ENCODE measurements at regions not wholly inside any gene's neighbourhood (a gene's known extent, or its start where the extent isn't known, plus 50 kb on each side); places are given as distances from the start of the nearest gene placed in this dataset.

- Histone ChIP-seq H3K4me3 (ENCODE audit: severe bottlenecking) (no peak overlapping the region), H3K36me3 (ENCODE audit: low read depth) (no peaks in the 10 kb centered on the region), H3K27me3 (ENCODE audit: insufficient read depth, poor library complexity, severe bottlenecking) (no peaks in the 10 kb centered on the region), H3K27ac (ENCODE audit: poor library complexity, severe bottlenecking) (no peak overlapping the region), H3K4me1 (ENCODE audit: insufficient read depth, poor library complexity, severe bottlenecking) (peaks cover 25% of the 10 kb centered on the region), H3K9me3 (ENCODE audit: severe bottlenecking) (no peaks in the 10 kb centered on the region)
- DNase-seq (ENCODE audit: low spot score) (no peak), ATAC-seq (ENCODE audit: low read depth) (no peak)
- TF ChIP-seq, protein P1, sequence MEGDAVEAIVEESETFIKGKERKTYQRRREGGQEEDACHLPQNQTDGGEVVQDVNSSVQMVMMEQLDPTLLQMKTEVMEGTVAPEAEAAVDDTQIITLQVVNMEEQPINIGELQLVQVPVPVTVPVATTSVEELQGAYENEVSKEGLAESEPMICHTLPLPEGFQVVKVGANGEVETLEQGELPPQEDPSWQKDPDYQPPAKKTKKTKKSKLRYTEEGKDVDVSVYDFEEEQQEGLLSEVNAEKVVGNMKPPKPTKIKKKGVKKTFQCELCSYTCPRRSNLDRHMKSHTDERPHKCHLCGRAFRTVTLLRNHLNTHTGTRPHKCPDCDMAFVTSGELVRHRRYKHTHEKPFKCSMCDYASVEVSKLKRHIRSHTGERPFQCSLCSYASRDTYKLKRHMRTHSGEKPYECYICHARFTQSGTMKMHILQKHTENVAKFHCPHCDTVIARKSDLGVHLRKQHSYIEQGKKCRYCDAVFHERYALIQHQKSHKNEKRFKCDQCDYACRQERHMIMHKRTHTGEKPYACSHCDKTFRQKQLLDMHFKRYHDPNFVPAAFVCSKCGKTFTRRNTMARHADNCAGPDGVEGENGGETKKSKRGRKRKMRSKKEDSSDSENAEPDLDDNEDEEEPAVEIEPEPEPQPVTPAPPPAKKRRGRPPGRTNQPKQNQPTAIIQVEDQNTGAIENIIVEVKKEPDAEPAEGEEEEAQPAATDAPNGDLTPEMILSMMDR (IDR thresholded peaks at IDR 0.05; ENCODE audit: poor library complexity, severe bottlenecking) = no peak
Measured at GRCh38 chr12:75853626-75854025, 177.9 kb downstream of the PHLDA1 start.

DNA sequence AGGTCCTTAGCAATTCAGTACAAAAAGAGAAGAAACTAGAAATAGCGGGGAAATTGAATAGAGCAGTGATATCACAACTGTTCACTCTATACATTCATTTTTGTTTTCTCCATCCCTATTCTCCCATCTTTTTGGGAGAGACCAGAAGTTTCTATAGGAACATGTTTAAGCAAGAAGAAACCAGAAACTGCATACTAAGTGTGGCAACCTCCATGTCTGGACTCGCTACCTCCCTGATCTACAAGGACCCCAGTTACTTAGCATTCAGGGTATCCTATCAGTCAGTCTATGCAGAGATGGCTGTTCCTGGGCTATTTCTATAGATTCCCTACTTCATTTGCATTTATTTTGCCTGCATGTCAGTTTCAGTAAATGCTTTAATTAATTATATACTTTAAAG is 178.6 kb downstream of the PHLDA1 start:
- peaks cover 25% of the 10 kb centered on the region for H3K4me1 ChIP-seq (ENCODE audit: insufficient read depth, poor library complexity, severe bottlenecking)
- DNase-seq (ENCODE audit: low spot score) = no peak
- no peaks in the 10 kb centered on the region for H3K9me3 ChIP-seq (ENCODE audit: severe bottlenecking)
- H3K4me3 ChIP-seq (ENCODE audit: severe bottlenecking) = no peak overlapping the region
- TF ChIP-seq, protein P1 (IDR thresholded peaks at IDR 0.05; ENCODE audit: poor library complexity, severe bottlenecking) = no peak
- no peaks in the 10 kb centered on the region for H3K27me3 ChIP-seq (ENCODE audit: insufficient read depth, poor library complexity, severe bottlenecking)
- no peaks in the 10 kb centered on the region for H3K36me3 ChIP-seq (ENCODE audit: low read depth)
- H3K27ac ChIP-seq (ENCODE audit: poor library complexity, severe bottlenecking) = peak overlapping the region; percentile 75
- ATAC-seq (ENCODE audit: low read depth) = no peak

GRCh38 chr12:75852143-75852542 is 179.4 kb downstream of the PHLDA1 start:
- peak overlapping the region; percentile 75 for H3K27ac ChIP-seq (ENCODE audit: poor library complexity, severe bottlenecking)
- no peaks in the 10 kb centered on the region for H3K9me3 ChIP-seq (ENCODE audit: severe bottlenecking)
- H3K4me3 ChIP-seq (ENCODE audit: severe bottlenecking) = no peak overlapping the region
- H3K27me3 ChIP-seq (ENCODE audit: insufficient read depth, poor library complexity, severe bottlenecking) = no peaks in the 10 kb centered on the region
- TF ChIP-seq, protein P1 (IDR thresholded peaks at IDR 0.05; ENCODE audit: poor library complexity, severe bottlenecking) = no peak
- ATAC-seq (ENCODE audit: low read depth) (peak; percentile 74), DNase-seq (ENCODE audit: low spot score) (no peak)
- H3K36me3 ChIP-seq (ENCODE audit: low read depth) = no peaks in the 10 kb centered on the region
- H3K4me1 ChIP-seq (ENCODE audit: insufficient read depth, poor library complexity, severe bottlenecking) = peaks cover 25% of the 10 kb centered on the region

- Histone ChIP-seq H3K9me3 (ENCODE audit: severe bottlenecking) (no peaks in the 10 kb centered on the region), H3K4me3 (ENCODE audit: severe bottlenecking) (no peak overlapping the region), H3K4me1 (ENCODE audit: insufficient read depth, poor library complexity, severe bottlenecking) (peaks cover 25% of the 10 kb centered on the region), H3K36me3 (ENCODE audit: low read depth) (no peaks in the 10 kb centered on the region), H3K27me3 (ENCODE audit: insufficient read depth, poor library complexity, severe bottlenecking) (no peaks in the 10 kb centered on the region), H3K27ac (ENCODE audit: poor library complexity, severe bottlenecking) (peak overlapping the region; percentile 75)
- TF ChIP-seq, protein P1 (IDR thresholded peaks at IDR 0.05; ENCODE audit: poor library complexity, severe bottlenecking) = no peak
- no peak for DNase-seq (ENCODE audit: low spot score)
- ATAC-seq (ENCODE audit: low read depth) = peak; percentile 85
Measured at GRCh38 chr12:75850721-75851462, 180.7 kb downstream of the PHLDA1 start.

- ATAC-seq (ENCODE audit: low read depth) (no peak), DNase-seq (ENCODE audit: low spot score) (no peak)
- Histone ChIP-seq H3K4me1 (ENCODE audit: insufficient read depth, poor library complexity, severe bottlenecking) (peaks cover 25% of the 10 kb centered on the region), H3K9me3 (ENCODE audit: severe bottlenecking) (no peaks in the 10 kb centered on the region), H3K27ac (ENCODE audit: poor library complexity, severe bottlenecking) (no peak overlapping the region), H3K36me3 (ENCODE audit: low read depth) (no peaks in the 10 kb centered on the region), H3K27me3 (ENCODE audit: insufficient read depth, poor library complexity, severe bottlenecking) (no peaks in the 10 kb centered on the region), H3K4me3 (ENCODE audit: severe bottlenecking) (no peak overlapping the region)
- TF ChIP-seq, protein P1 (IDR thresholded peaks at IDR 0.05; ENCODE audit: poor library complexity, severe bottlenecking) = no peak
Measured at GRCh38 chr12:75848961-75849360, 182.6 kb downstream of the PHLDA1 start.
